NCI-H748 (cell line): ENCODE measurements at regions not wholly inside any gene's neighbourhood (a gene's known extent, or its start where the extent isn't known, plus 50 kb on each side); places are given as distances from the start of the nearest gene placed in this dataset.
A peak's percentile ranks its signal among the peaks of the same experiment; 100 is the strongest.

Experiments used
- DNase-seq: peaks from one replicate; lab custom pipeline; 2025; ENCODE audit not compliant: unreplicated experiment; lab: John Stamatoyannopoulos, UW

GRCh38 chr6:164266851-164267250, 852.3 kb downstream of the QKI start:
- DNase-seq = no peak

- no peak for DNase-seq
Measured at GRCh38 chr6:164262348-164262747, 847.8 kb downstream of the QKI start.

GRCh38 chr6:164258421-164258820, 843.9 kb downstream of the QKI start:
- no peak for DNase-seq

GRCh38 chr6:164252948-164253347, 838.4 kb downstream of the QKI start:
- DNase-seq = no peak

GRCh38 chr6:164252291-164252690, 837.8 kb downstream of the QKI start:
- DNase-seq = no peak

- DNase-seq = no peak
Measured at GRCh38 chr6:164247106-164247505, 832.6 kb downstream of the QKI start.

- DNase-seq = no peak
Measured at GRCh38 chr6:164246082-164246481, 831.6 kb downstream of the QKI start.

GRCh38 chr6:164243949-164244348, 829.4 kb downstream of the QKI start:
- DNase-seq = no peak

GRCh38 chr6:164243012-164243610, 828.6 kb downstream of the QKI start:
- no peak for DNase-seq

GRCh38 chr6:164230804-164231203, 816.3 kb downstream of the QKI start:
- DNase-seq = no peak

GRCh38 chr6:164230259-164230658, 815.7 kb downstream of the QKI start:
- no peak for DNase-seq

GRCh38 chr6:164229716-164230115, 815.2 kb downstream of the QKI start:
- DNase-seq = no peak

- no peak for DNase-seq
Measured at GRCh38 chr6:164227952-164228522, 813.5 kb downstream of the QKI start.

GRCh38 chr6:164216839-164217238, 802.3 kb downstream of the QKI start:
- DNase-seq = no peak

GRCh38 chr6:164216368-164216767, 801.9 kb downstream of the QKI start:
- DNase-seq = peak; percentile 84

GRCh38 chr6:164214066-164214465, 799.5 kb downstream of the QKI start:
- no peak for DNase-seq

GRCh38 chr6:164211254-164211653, 796.7 kb downstream of the QKI start:
- DNase-seq = no peak

GRCh38 chr6:164210783-164211182, 796.3 kb downstream of the QKI start:
- no peak for DNase-seq

GRCh38 chr6:164210323-164210722, 795.8 kb downstream of the QKI start:
- no peak for DNase-seq

GRCh38 chr6:164208371-164208770, 793.9 kb downstream of the QKI start:
- DNase-seq = no peak

- DNase-seq = no peak
Measured at GRCh38 chr6:164206807-164207423, 792.4 kb downstream of the QKI start.

GRCh38 chr6:164200071-164200470, 785.6 kb downstream of the QKI start:
- DNase-seq = no peak

- no peak for DNase-seq
Measured at GRCh38 chr6:164195942-164196281, 781.4 kb downstream of the QKI start.
